Testis (tissue), 2 donors: ENCODE measurements at regions not wholly inside any gene's neighbourhood (a gene's known extent, or its start where the extent isn't known, plus 50 kb on each side); places are given as distances from the start of the nearest gene placed in this dataset.

Source experiments
- DNase-seq: peaks from one replicate; pipeline ENCODE4 v3.0.0-alpha.2; 2019
- H3K27ac ChIP-seq, 2 donors: fragments of 200-600 bp; sonication (generic); one replicate each; pipeline ENCODE4 v1.5.1; 2019
- H3K27me3 ChIP-seq: fragments of 200-600 bp; sonication (generic); one replicate; pipeline ENCODE4 v1.5.1; 2019
- H3K36me3 ChIP-seq: fragments of 200-600 bp; sonication (generic); one replicate; pipeline ENCODE4 v1.5.1; 2017; ENCODE audit warnings: low read depth; ENCODE audit errors: missing control alignments
- H3K4me1 ChIP-seq: fragments of 200-600 bp; sonication (generic); one replicate; pipeline ENCODE4 v1.5.1; 2019
- H3K4me3 ChIP-seq, 2 donors: fragments of 200-600 bp; sonication (generic); one replicate each; pipeline ENCODE4 v1.5.1; 2017 to 2019
- H3K9me3 ChIP-seq: fragments of 200-600 bp; sonication (generic); one replicate; pipeline ENCODE4 v1.5.1; 2017
- CTCF ChIP-seq, 3 experiments: fragments of 450-650 bp in 2 of 3; fragments of 200-600 bp in 1 of 3; sonication (generic) in 1 of 3; IDR thresholded peaks; one replicate each; pipeline ENCODE4 v1.5.1; 2016 to 2019; ENCODE audit warnings: antibody characterized with exemption in 3 of 3, mild to moderate bottlenecking in 2 of 3, moderate library complexity in 1 of 3
- POLR2A ChIP-seq: fragments of 450-650 bp; IDR thresholded peaks from one replicate; pipeline ENCODE4 v1.6.1; 2017; ENCODE audit warnings: antibody characterized with exemption, mild to moderate bottlenecking, moderate library complexity
- WGBS, 2 donors: methylation state at CpG; one replicate each; pipeline ENCODE4 v1.1.5; 2018; 5-methylcytosine and 5-hydroxymethylcytosine counted together
- intact Hi-C: fragments of 100-400 bp; cut with DNase I; formaldehyde crosslinking; loops from one replicate; pipeline ENCODE4 v1.15.1; 2023; ENCODE audit warnings: low total_unique reads

GRCh38 chr9:99572567-99572966 is 249.1 kb upstream of the NR4A3 start:
- H3K27me3 ChIP-seq = no peaks in the 10 kb centered on the region
- H3K9me3 ChIP-seq = no peaks in the 10 kb centered on the region
- H3K27ac ChIP-seq = no peak overlapping the region
- no peak for DNase-seq
- no peak for TF ChIP-seq CTCF (IDR thresholded peaks at IDR 0.05)
- TF ChIP-seq POLR2A = no peak
- no peaks in the 10 kb centered on the region for H3K36me3 ChIP-seq
- 74 to 88% methylated on average over 4 of the region's 4 CpGs for WGBS, 2 donors
- intact Hi-C loops = no loop called here
- H3K4me3 ChIP-seq = no peak overlapping the region
- no peaks in the 10 kb centered on the region for H3K4me1 ChIP-seq

GRCh38 chr9:99573085-99573484 is 248.6 kb upstream of the NR4A3 start:
- no peak overlapping the region for H3K4me3 ChIP-seq
- 68 to 78% methylated on average over 5 of the region's 5 CpGs for WGBS, 2 donors
- no peaks in the 10 kb centered on the region for H3K9me3 ChIP-seq
- H3K27me3 ChIP-seq = no peaks in the 10 kb centered on the region
- intact Hi-C loops = no loop called here
- H3K27ac ChIP-seq = no peak overlapping the region
- no peak for DNase-seq
- no peaks in the 10 kb centered on the region for H3K4me1 ChIP-seq
- TF ChIP-seq POLR2A = no peak
- TF ChIP-seq CTCF (IDR thresholded peaks at IDR 0.05) = no peak
- H3K36me3 ChIP-seq = no peaks in the 10 kb centered on the region

GRCh38 chr9:99573886-99574285 is 247.8 kb upstream of the NR4A3 start:
- Histone ChIP-seq H3K27ac (no peak overlapping the region), H3K36me3 (no peaks in the 10 kb centered on the region), H3K27me3 (no peaks in the 10 kb centered on the region), H3K4me3 (no peak overlapping the region), H3K4me1 (no peaks in the 10 kb centered on the region), H3K9me3 (no peaks in the 10 kb centered on the region)
- intact Hi-C loops = no loop called here
- DNase-seq = no peak
- 87 to 96% methylated on average over 2 of the region's 2 CpGs for WGBS, 2 donors
- TF ChIP-seq POLR2A = no peak
- no peak for TF ChIP-seq CTCF (IDR thresholded peaks at IDR 0.05)

- Histone ChIP-seq H3K27me3 (no peaks in the 10 kb centered on the region), H3K9me3 (no peaks in the 10 kb centered on the region), H3K27ac (no peak overlapping the region), H3K4me3 (no peak overlapping the region), H3K36me3 (no peaks in the 10 kb centered on the region), H3K4me1 (no peaks in the 10 kb centered on the region)
- intact Hi-C loops = no loop called here
- TF ChIP-seq CTCF (IDR thresholded peaks at IDR 0.05) (no peak), POLR2A (no peak)
- DNase-seq = no peak
- 83 to 89% methylated on average over 3 to 4 of the region's 4 CpGs for WGBS, 2 donors
Measured at GRCh38 chr9:99576002-99576401, 245.7 kb upstream of the NR4A3 start.

- Histone ChIP-seq H3K4me3 (no peak overlapping the region), H3K9me3 (no peaks in the 10 kb centered on the region), H3K27me3 (no peaks in the 10 kb centered on the region), H3K4me1 (no peaks in the 10 kb centered on the region), H3K27ac (no peak overlapping the region), H3K36me3 (no peaks in the 10 kb centered on the region)
- intact Hi-C loops = no loop called here
- WGBS, 2 donors = 79 to 91% methylated on average over 3 of the region's 3 CpGs
- no peak for DNase-seq
- no peak for TF ChIP-seq POLR2A
- TF ChIP-seq CTCF (IDR thresholded peaks at IDR 0.05) = no peak
Measured at GRCh38 chr9:99576876-99577275, 244.8 kb upstream of the NR4A3 start.
